Amniotic epithelial cell (primary cell): ENCODE measurements at regions not wholly inside any gene's neighbourhood (a gene's known extent, or its start where the extent isn't known, plus 50 kb on each side); places are given as distances from the start of the nearest gene placed in this dataset.

Source experiments
- DNase-seq: peaks from one replicate; pipeline ENCODE4 v3.0.0-alpha.2; 2010; ENCODE audit warnings: low read depth

GRCh38 chr2:898319-898718 is 52.3 kb upstream of the SNTG2 start:
- no peak for DNase-seq

GRCh38 chr2:897091-897490 is 53.6 kb upstream of the SNTG2 start:
- DNase-seq: no peak

GRCh38 chr2:893311-893710 is 57.3 kb upstream of the SNTG2 start:
- no peak for DNase-seq

GRCh38 chr2:892892-893291 is 57.8 kb upstream of the SNTG2 start:
- DNase-seq: no peak

- no peak for DNase-seq
These were observed 58.2 kb upstream of the SNTG2 start for GRCh38 chr2:892401-892800.

GRCh38 chr2:891734-892133 is 58.9 kb upstream of the SNTG2 start:
- no peak for DNase-seq

- DNase-seq: no peak
These were observed 59.9 kb upstream of the SNTG2 start for GRCh38 chr2:890791-891190.

- DNase-seq: no peak
These were observed 60.4 kb upstream of the SNTG2 start for GRCh38 chr2:890214-890613.

GRCh38 chr2:888906-889566 is 61.6 kb upstream of the SNTG2 start:
- DNase-seq: no peak

GRCh38 chr2:888211-888801 is 62.3 kb upstream of the SNTG2 start:
- DNase-seq: no peak

GRCh38 chr2:887639-888038 is 63.0 kb upstream of the SNTG2 start:
- DNase-seq: no peak

- no peak for DNase-seq
These were observed 64.3 kb upstream of the SNTG2 start for GRCh38 chr2:886072-887022.

- DNase-seq: no peak
These were observed 65.2 kb upstream of the SNTG2 start for GRCh38 chr2:885230-886071.

- DNase-seq: no peak
These were observed 66.6 kb upstream of the SNTG2 start for GRCh38 chr2:883803-884748.

GRCh38 chr2:883260-883802 is 67.3 kb upstream of the SNTG2 start:
- no peak for DNase-seq

GRCh38 chr2:881204-881918 is 69.3 kb upstream of the SNTG2 start:
- DNase-seq: no peak

GRCh38 chr2:880201-880970 is 70.3 kb upstream of the SNTG2 start:
- no peak for DNase-seq

GRCh38 chr2:879540-879939 is 71.1 kb upstream of the SNTG2 start:
- DNase-seq: no peak

- no peak for DNase-seq
These were observed 72.3 kb upstream of the SNTG2 start for GRCh38 chr2:878245-878930.
